Liver (tissue), 8 donors: ENCODE measurements at regions not wholly inside any gene's neighbourhood (a gene's known extent, or its start where the extent isn't known, plus 50 kb on each side); places are given as distances from the start of the nearest gene placed in this dataset.

ENCODE experiments used
- DNase-seq: peaks from one replicate; pipeline ENCODE4 v3.0.0-alpha.2; 2017; ENCODE audit warnings: low spot score
- H3K27ac ChIP-seq, 2 donors: one replicate each; pipeline ENCODE4 v1.7.0; 2013; ENCODE audit warnings: inconsistent platforms in 2 of 2, low read length in 2 of 2, control low read depth in 1 of 2, low read depth in 1 of 2, mild to moderate bottlenecking in 1 of 2
- H3K27me3 ChIP-seq, 4 donors: one replicate each; pipeline versions ENCODE4 v1.6.1 to v1.7.0; 2013; ENCODE audit warnings: low read length in 3 of 4, inconsistent platforms in 1 of 4, mild to moderate bottlenecking in 1 of 4, moderate library complexity in 1 of 4; ENCODE audit not compliant: control insufficient read depth in 4 of 4, insufficient read depth in 4 of 4
- H3K36me3 ChIP-seq, 4 donors: one replicate each; pipeline versions ENCODE4 v1.6.1 to v1.7.0; 2013; ENCODE audit warnings: low read length in 3 of 4, mild to moderate bottlenecking in 3 of 4, low read depth in 1 of 4, moderate library complexity in 1 of 4; ENCODE audit not compliant: control insufficient read depth in 4 of 4, insufficient read depth in 3 of 4
- H3K4me1 ChIP-seq, 4 donors: one replicate each; pipeline versions ENCODE4 v1.6.1 to v1.7.0; 2013; ENCODE audit warnings: low read length in 3 of 4, mild to moderate bottlenecking in 3 of 4, moderate library complexity in 1 of 4; ENCODE audit not compliant: control insufficient read depth in 4 of 4, insufficient read depth in 4 of 4
- H3K4me3 ChIP-seq, 3 donors: one replicate each; pipeline versions ENCODE4 v1.6.1 to v1.7.0; 2013; ENCODE audit warnings: low read length in 3 of 3, control low read depth in 1 of 3, low read depth in 1 of 3, mild to moderate bottlenecking in 1 of 3
- H3K9ac ChIP-seq, 2 donors: one replicate each; pipeline ENCODE4 v1.7.0; 2013; ENCODE audit warnings: low read length in 2 of 2, mild to moderate bottlenecking in 2 of 2, moderate library complexity in 2 of 2, control low read depth in 1 of 2, low read depth in 1 of 2
- H3K9me3 ChIP-seq, 4 donors: one replicate each; pipeline versions ENCODE4 v1.6.1 to v1.7.0; 2013; ENCODE audit warnings: low read length in 3 of 4; ENCODE audit not compliant: control insufficient read depth in 4 of 4
- ATF3 ChIP-seq: IDR thresholded peaks from 2 replicates; pipeline ENCODE4 v1.6.1; 2016; ENCODE audit warnings: antibody characterized with exemption
- CTCF ChIP-seq: fragments of 150-350 bp; IDR thresholded peaks from 2 replicates; pipeline ENCODE4 v1.5.1; 2017; ENCODE audit warnings: improper control_type of control experiment, low read depth, low read length; ENCODE audit not compliant: missing input control
- EGR1 ChIP-seq, 2 donors: IDR thresholded peaks; 2 replicates each; pipeline ENCODE4 v1.6.1; 2016 to 2018; ENCODE audit warnings: antibody characterized with exemption in 2 of 2, low read depth in 2 of 2
- FOXA1 ChIP-seq: IDR thresholded peaks from 2 replicates; pipeline ENCODE4 v1.6.1; 2016; ENCODE audit warnings: antibody characterized with exemption
- FOXA2 ChIP-seq: IDR thresholded peaks from 2 replicates; pipeline ENCODE4 v1.6.1; 2016; ENCODE audit warnings: antibody characterized with exemption
- GABPA ChIP-seq, 2 donors: IDR thresholded peaks in 1 of 2; conservative IDR thresholded peaks in 1 of 2; 2 replicates each; pipeline ENCODE4 v1.6.1; 2016; ENCODE audit warnings: antibody characterized with exemption in 2 of 2, mild to moderate bottlenecking in 1 of 2, moderate library complexity in 1 of 2
- HNF4A ChIP-seq, 2 donors: conservative IDR thresholded peaks; 2 replicates each; pipeline ENCODE4 v1.6.1; 2016; ENCODE audit warnings: antibody characterized with exemption in 2 of 2, mild to moderate bottlenecking in 2 of 2
- HNF4G ChIP-seq: IDR thresholded peaks from 2 replicates; pipeline ENCODE4 v1.6.1; 2016; ENCODE audit warnings: antibody characterized with exemption
- JUND ChIP-seq, 2 donors: IDR thresholded peaks; 2 replicates each; pipeline ENCODE4 v1.6.1; 2016; ENCODE audit warnings: antibody characterized with exemption in 2 of 2
- MAX ChIP-seq: IDR thresholded peaks from 2 replicates; pipeline ENCODE4 v1.6.1; 2016; ENCODE audit warnings: antibody characterized with exemption
- NR2F2 ChIP-seq: IDR thresholded peaks from 2 replicates; pipeline ENCODE4 v1.6.1; 2016; ENCODE audit warnings: antibody characterized with exemption
- RAD21 ChIP-seq, 2 donors: IDR thresholded peaks; 2 replicates each; pipeline ENCODE4 v1.6.1; 2016; ENCODE audit warnings: antibody characterized with exemption in 2 of 2, mild to moderate bottlenecking in 2 of 2
- REST ChIP-seq: IDR thresholded peaks from 2 replicates; pipeline ENCODE4 v1.6.1; 2016; ENCODE audit warnings: antibody characterized with exemption, mild to moderate bottlenecking
- RXRA ChIP-seq, 2 donors: IDR thresholded peaks; 2 replicates each; pipeline ENCODE4 v1.6.1; 2017 to 2018; ENCODE audit warnings: antibody characterized with exemption in 2 of 2, mild to moderate bottlenecking in 1 of 2
- SP1 ChIP-seq: IDR thresholded peaks from 2 replicates; pipeline ENCODE4 v1.6.1; 2018; ENCODE audit warnings: antibody characterized with exemption, mild to moderate bottlenecking
- TAF1 ChIP-seq: conservative IDR thresholded peaks from 2 replicates; pipeline ENCODE4 v1.6.1; 2016; ENCODE audit warnings: antibody characterized with exemption, mild to moderate bottlenecking
- YY1 ChIP-seq: IDR thresholded peaks from 2 replicates; pipeline ENCODE4 v1.6.1; 2016; ENCODE audit warnings: antibody characterized with exemption, mild to moderate bottlenecking
- ZBTB33 ChIP-seq: IDR thresholded peaks from 2 replicates; pipeline ENCODE4 v1.6.1; 2016; ENCODE audit warnings: antibody characterized with exemption
- WGBS: extraction: QIAGEN DNeasy Blood & Tissue Kit; methylation state at CpG from one replicate; pipeline ENCODE4 v1.1.7; 2013; 5-methylcytosine and 5-hydroxymethylcytosine counted together
- donor health status: healthy.
- donor health status: healthy.
- donor health status: healthy.
- donor health status: healthy.
- donor health status: healthy.

GRCh38 chr2:160667811-160668210, 174.2 kb upstream of the RBMS1 start:
- Histone ChIP-seq H3K36me3 (no peaks in the 10 kb centered on the region), H3K4me1 (peaks cover 0 to 4% (median 0%) of the 10 kb centered on the region in 4 donors), H3K27ac (no peak overlapping the region), H3K9ac (no peak overlapping the region), H3K4me3 (no peak overlapping the region), H3K27me3 (no peaks in the 10 kb centered on the region), H3K9me3 (no peaks in the 10 kb centered on the region)
- TF ChIP-seq HNF4G (no peak), TAF1 (no peak), MAX (no peak), EGR1 (IDR thresholded peaks at IDR 0.05; ENCODE audit: low read depth in 2 of 2) (no peak), YY1 (no peak), GABPA (IDR thresholded peaks at IDR 0.05 in 1 of 2, conservative IDR thresholded peaks at IDR 0.05 in 1 of 2) (no peak), RAD21 (IDR thresholded peaks at IDR 0.05) (no peak), CTCF (no peak), FOXA1 (no peak), ATF3 (no peak), NR2F2 (no peak), FOXA2 (no peak), REST (no peak), ZBTB33 (no peak), SP1 (no peak), RXRA (IDR thresholded peaks at IDR 0.05) (no peak), JUND (IDR thresholded peaks at IDR 0.05) (no peak)
- DNase-seq: no peak

- Histone ChIP-seq H3K9ac (no peak overlapping the region), H3K36me3 (no peaks in the 10 kb centered on the region), H3K4me3 (no peak overlapping the region), H3K27ac (no peak overlapping the region), H3K9me3 (no peaks in the 10 kb centered on the region), H3K27me3 (no peaks in the 10 kb centered on the region), H3K4me1 (peaks cover 0 to 4% (median 0%) of the 10 kb centered on the region in 4 donors)
- 87% methylated on average over 5 of the region's 5 CpGs for WGBS
- no peak for DNase-seq
- TF ChIP-seq NR2F2 (no peak), FOXA2 (no peak), ZBTB33 (no peak), HNF4A (conservative IDR thresholded peaks at IDR 0.05) (no peak), MAX (no peak), CTCF (no peak), TAF1 (no peak), JUND (IDR thresholded peaks at IDR 0.05) (no peak), HNF4G (no peak), YY1 (no peak), EGR1 (IDR thresholded peaks at IDR 0.05; ENCODE audit: low read depth in 2 of 2) (no peak)
These were observed 177.0 kb upstream of the RBMS1 start for GRCh38 chr2:160670618-160671017.
